ENCODE measurements at regions not wholly inside any gene's neighbourhood (a gene's known extent, or its start where the extent isn't known, plus 50 kb on each side); places are given as distances from the start of the nearest gene placed in this dataset.

- TF ChIP-seq POLR2A (IDR thresholded peaks at IDR 0.05) (no peak), EP300 (IDR thresholded peaks at IDR 0.05) (no peak)
Observed at GRCh38 chr1:209302779-209303568, 280.5 kb upstream of the CAMK1G start.
